ENCODE measurements at regions not wholly inside any gene's neighbourhood (a gene's known extent, or its start where the extent isn't known, plus 50 kb on each side); places are given as distances from the start of the nearest gene placed in this dataset.

DNA sequence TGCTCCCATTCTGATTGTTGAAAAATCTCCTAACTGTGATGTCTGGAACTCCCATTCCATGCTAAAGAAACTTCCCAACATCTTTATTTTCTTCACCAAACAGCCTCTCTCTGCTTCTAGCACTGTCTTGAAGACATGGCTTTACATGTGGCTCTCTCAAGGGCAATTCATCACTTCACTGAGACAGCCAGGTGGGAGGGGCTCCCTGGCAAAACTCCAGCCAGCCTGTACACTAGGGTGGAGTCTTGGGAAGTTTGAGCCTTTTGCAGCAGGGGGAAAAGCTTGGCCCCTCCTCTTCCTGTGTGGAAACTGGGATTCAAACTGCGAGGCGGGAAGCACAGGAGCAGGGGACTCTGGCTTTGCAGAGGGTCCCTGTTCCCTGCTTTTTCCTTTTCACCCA, 130.5 kb upstream of the TTC29 start:
- peaks cover 34% of the 10 kb centered on the region for H3K27me3 Mint-ChIP-seq
- H3K9me3 Mint-ChIP-seq: peaks cover 11% of the 10 kb centered on the region
- H3K4me1 Mint-ChIP-seq: no peaks in the 10 kb centered on the region
- no peak overlapping the region for H3K27ac Mint-ChIP-seq
- H3K36me3 Mint-ChIP-seq: no peaks in the 10 kb centered on the region
- no peak for ATAC-seq
- no peak overlapping the region for H3K4me3 Mint-ChIP-seq

DNA sequence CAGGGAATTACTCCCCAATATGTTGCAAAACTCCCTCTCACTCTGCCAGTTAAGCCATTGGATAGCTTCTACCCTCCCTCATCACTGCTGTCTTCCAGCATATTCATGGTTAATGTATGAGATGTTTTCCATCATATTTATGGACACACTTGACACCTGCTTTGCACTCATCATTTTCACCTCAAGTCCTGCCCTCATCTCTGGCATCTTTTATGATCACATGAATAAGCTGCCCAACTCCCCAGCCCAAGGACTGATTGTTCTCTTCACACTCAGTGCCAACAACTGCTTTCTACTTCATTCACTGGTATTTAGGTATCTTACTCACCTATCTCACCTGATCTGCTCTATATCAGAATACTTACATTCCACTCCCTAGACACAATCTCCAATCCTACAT, 131.1 kb upstream of the TTC29 start:
- Mint-ChIP-seq H3K36me3 (no peaks in the 10 kb centered on the region), H3K9me3 (peaks cover 11% of the 10 kb centered on the region)

DNA sequence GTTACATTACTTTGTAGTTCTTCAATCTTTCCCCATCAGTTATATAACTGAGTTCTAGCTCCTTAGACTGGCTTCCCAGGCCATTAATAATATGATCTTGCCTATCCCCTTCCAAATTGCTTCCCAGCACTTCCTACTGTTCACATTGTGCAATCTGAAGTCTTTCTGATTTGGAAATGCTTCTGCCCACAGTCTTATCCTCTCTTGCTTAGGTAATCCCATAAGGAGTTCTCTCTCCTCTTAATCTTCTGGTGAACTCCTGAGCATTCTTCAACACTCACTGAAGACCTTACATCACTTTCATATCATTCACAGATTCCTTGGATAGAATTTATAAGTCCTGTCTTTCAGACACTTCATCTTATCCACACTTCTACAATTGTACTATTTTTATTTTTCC, 132.7 kb upstream of the TTC29 start:
- Mint-ChIP-seq H3K4me3 (no peak overlapping the region), H3K36me3 (no peaks in the 10 kb centered on the region), H3K27me3 (peaks cover 32% of the 10 kb centered on the region), H3K4me1 (no peaks in the 10 kb centered on the region), H3K9me3 (peaks cover 1% of the 10 kb centered on the region), H3K27ac (no peak overlapping the region)
- ATAC-seq: no peak

More for the DNA sequence above, 131.1 kb upstream of the TTC29 start:
- Mint-ChIP-seq H3K27ac (no peak overlapping the region), H3K27me3 (peaks cover 32% of the 10 kb centered on the region), H3K4me3 (no peak overlapping the region), H3K4me1 (no peaks in the 10 kb centered on the region)
- ATAC-seq: no peak

DNA sequence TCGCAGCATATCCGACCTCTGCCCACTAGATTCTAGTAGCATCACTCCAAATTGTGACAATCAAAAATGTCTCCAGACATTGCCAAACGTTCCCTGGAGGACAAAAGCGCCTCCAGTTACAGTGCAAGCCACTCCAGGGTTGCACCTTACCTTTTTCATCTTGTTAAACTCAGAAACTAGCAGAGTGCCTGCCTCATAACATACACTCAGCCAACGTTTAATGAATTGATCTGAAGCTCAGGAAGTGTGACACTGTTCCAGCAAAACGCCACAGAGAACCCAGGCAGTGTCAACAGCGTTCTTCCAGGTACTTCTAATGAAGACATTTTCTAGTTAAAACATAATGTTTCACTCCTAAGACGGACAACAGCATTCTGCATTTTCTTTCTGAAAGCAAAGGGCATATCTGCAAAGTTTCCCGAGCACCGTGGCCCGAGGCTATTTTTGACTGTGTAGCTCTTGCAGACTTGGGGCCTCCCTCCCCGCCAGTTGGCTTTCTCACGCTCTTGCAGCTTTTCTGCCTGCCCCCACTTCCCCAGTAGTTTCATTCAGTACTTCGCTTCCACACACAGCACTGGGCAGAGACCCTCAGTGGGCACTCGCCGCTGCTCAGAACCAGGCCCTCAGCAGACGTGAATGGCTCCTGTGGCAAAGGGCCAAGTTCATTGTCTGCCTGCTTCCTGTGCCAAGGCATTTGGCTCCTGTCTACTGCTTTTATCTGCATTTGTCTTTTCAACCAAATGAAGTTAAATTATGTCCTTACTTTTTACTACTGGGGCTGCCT, 133.4 kb upstream of the TTC29 start:
- Mint-ChIP-seq H3K27ac (no peak overlapping the region), H3K9me3 (no peaks in the 10 kb centered on the region), H3K4me1 (no peaks in the 10 kb centered on the region), H3K36me3 (no peaks in the 10 kb centered on the region), H3K27me3 (peaks cover 32% of the 10 kb centered on the region), H3K4me3 (no peak overlapping the region)
- no peak for ATAC-seq

DNA sequence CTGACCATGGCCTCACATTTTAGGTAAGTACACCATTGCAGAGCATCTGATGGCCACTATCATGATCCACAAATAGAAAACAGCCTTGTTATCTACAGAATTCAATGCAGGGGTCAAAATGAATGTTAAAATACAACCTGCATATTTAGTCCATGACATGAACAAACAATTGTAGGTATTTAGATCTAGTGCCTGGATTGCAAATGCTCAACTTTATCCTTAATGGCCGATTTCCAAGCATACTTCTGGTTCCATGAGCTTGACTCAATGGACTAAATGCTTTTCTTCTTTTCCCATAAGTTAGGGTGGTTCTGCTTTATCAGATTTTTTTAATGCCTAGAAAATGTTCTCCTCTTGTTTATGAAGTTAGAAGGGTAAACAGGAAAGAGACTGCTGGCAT, 139.2 kb upstream of the TTC29 start:
- H3K4me3 Mint-ChIP-seq: no peak overlapping the region
- no peaks in the 10 kb centered on the region for H3K36me3 Mint-ChIP-seq
- H3K9me3 Mint-ChIP-seq: no peaks in the 10 kb centered on the region
- H3K27me3 Mint-ChIP-seq: peaks cover 6% of the 10 kb centered on the region
- ATAC-seq: no peak
- H3K27ac Mint-ChIP-seq: no peak overlapping the region
- H3K4me1 Mint-ChIP-seq: no peaks in the 10 kb centered on the region

DNA sequence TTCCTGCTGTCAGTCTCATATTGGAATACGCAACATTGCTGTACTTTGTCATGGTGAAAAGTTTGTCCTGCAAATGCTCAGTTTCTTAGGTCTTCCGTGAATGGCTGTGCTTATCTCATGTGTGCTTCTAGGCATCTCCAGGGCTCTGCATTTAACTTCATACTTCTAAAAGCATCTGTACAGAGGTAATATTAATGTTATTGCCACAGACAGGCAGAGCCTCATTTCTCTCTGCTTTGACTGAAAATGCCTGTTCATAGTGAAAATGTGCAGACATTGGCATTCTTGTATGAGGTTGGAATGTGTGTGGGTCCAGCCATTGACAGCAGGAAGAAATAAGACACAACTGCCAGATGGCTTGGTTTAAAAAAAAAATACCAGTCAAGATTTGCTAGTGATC, 140.1 kb upstream of the TTC29 start:
- Mint-ChIP-seq H3K9me3 (no peaks in the 10 kb centered on the region), H3K4me1 (no peaks in the 10 kb centered on the region), H3K27ac (no peak overlapping the region), H3K36me3 (no peaks in the 10 kb centered on the region), H3K27me3 (no peaks in the 10 kb centered on the region), H3K4me3 (no peak overlapping the region)
- ATAC-seq: no peak

DNA sequence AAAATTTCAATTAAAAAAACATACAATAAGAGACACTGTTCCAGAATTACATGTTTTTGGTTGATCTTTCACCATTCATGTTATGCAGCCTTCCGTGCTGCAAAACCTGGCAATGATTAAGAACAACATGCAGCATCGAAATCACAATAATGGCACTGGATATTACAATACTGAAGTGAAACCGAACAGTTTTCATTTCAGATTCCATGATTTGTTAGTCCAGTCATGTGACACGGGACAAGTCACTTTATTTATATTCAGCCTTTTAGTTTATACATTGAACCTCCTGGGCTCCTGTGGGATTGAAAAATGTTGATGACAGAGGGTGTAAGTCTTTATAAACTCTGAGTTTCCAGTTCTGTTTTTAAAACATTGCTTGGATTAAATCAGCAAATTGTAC, 142.5 kb upstream of the TTC29 start:
- Mint-ChIP-seq H3K27me3 (no peaks in the 10 kb centered on the region), H3K4me1 (no peaks in the 10 kb centered on the region), H3K36me3 (no peaks in the 10 kb centered on the region), H3K27ac (no peak overlapping the region), H3K4me3 (no peak overlapping the region), H3K9me3 (no peaks in the 10 kb centered on the region)
- ATAC-seq: no peak

DNA sequence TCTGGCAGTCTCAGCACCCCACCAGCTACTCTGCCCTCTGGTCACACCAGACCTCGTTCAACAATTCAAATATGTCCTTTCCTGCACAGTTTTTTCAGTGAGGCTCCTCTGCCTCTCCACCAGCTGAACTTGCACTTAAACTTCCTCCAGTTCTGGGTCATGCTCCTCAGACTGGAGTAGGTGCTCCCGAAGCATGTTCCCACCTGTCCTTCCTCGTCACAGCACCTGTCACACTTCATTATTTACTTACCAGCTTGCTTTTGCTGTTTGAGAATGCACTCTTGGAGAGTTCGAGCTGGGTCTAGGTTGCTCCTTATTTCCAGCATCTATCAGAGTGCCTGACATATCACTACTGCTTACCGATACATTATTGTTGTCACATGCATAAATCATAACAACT, 144.8 kb upstream of the TTC29 start:
- no peak for ATAC-seq
- H3K9me3 Mint-ChIP-seq: no peaks in the 10 kb centered on the region
- H3K4me3 Mint-ChIP-seq: no peak overlapping the region
- no peak overlapping the region for H3K27ac Mint-ChIP-seq
- no peaks in the 10 kb centered on the region for H3K4me1 Mint-ChIP-seq
- H3K27me3 Mint-ChIP-seq: no peaks in the 10 kb centered on the region
- no peaks in the 10 kb centered on the region for H3K36me3 Mint-ChIP-seq

DNA sequence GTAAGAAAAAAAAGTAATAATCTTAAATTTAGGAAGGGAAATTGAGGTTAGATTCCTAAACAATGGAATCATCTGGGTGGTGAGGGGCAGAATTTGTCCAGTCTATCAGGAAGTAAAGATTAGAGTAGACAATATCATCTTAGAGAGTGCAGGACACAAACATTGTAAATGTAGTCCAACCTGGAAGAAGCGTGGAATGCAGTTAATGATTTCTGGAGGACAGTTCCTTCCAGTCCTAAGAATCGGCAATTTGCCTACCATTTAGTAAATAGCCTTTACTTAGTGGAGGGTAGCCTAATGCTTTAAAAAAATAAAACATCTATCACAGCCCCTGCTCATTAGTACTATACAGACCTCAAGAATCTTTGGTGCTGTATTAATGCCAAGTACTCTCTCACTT, 147.5 kb upstream of the TTC29 start:
- no peak for ATAC-seq
- Mint-ChIP-seq H3K36me3 (no peaks in the 10 kb centered on the region), H3K4me3 (no peak overlapping the region), H3K27ac (no peak overlapping the region), H3K27me3 (peaks cover 7% of the 10 kb centered on the region), H3K9me3 (no peaks in the 10 kb centered on the region), H3K4me1 (no peaks in the 10 kb centered on the region)

DNA sequence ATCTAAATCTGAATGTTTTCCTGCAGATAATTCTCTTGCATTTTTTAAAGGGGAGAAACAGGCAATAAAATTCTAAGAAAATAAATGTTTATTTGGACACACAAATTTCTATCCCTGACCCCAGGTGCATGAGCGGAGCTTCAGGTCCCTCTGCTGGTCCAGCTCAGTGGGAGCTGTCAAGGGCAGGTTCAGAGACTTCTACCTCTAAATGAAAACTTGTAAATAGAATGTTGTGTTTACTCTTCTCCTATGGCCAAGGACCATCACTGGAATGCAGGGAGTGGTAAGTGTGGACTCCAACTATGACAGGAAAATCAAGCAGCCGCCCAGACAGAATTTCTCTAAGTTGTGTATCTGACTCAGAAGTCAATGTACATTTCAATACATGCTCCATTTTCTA, 148.6 kb upstream of the TTC29 start:
- Mint-ChIP-seq H3K4me3 (no peak overlapping the region), H3K9me3 (no peaks in the 10 kb centered on the region), H3K4me1 (no peaks in the 10 kb centered on the region), H3K27me3 (peaks cover 9% of the 10 kb centered on the region), H3K27ac (no peak overlapping the region), H3K36me3 (no peaks in the 10 kb centered on the region)
- ATAC-seq: no peak

DNA sequence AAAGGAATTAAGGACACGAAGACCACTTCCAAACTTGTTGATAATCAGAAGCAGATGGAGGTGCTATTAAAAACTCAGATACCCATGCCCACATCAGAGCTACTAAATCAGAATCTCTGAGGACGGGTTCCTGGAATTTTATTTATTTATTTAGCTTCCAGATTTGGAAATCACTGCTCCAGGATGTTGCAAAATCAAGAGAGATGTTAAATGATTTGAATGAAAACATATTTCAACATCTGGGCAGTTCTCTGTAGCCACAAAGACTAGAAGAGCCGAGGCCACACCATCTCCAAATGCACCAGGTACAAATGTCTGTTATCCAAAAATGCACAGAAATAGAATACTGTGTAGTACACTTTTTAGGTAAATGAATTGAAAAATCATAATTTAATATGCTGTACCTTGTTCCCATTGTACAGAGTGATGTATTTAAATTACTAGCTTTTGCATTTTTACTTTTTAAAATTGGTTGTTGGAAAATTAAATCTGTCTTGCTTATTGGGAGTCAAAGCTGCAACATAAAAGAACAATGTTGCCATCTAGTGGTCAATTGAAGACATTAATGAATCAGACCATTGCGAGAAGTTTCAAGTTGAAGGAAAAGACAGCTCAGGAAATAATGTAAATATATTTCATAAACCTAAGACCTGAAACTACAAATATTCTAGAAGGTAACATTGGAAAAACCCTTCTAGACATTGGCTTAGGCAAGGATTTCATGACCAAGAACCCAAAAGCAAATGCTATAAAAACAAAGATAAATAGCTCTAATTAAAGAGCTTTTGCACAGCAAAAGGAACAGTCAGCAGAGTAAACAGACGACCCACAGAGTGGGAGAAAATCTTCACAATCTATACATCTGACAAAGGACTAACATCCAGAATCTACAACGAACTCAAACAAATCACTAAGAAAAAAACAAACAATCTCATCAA, 151.3 kb upstream of the TTC29 start:
- Mint-ChIP-seq H3K27me3 (peaks cover 33% of the 10 kb centered on the region), H3K4me3 (no peak overlapping the region), H3K4me1 (no peaks in the 10 kb centered on the region), H3K27ac (no peak overlapping the region), H3K36me3 (no peaks in the 10 kb centered on the region), H3K9me3 (no peaks in the 10 kb centered on the region)
- ATAC-seq: no peak

DNA sequence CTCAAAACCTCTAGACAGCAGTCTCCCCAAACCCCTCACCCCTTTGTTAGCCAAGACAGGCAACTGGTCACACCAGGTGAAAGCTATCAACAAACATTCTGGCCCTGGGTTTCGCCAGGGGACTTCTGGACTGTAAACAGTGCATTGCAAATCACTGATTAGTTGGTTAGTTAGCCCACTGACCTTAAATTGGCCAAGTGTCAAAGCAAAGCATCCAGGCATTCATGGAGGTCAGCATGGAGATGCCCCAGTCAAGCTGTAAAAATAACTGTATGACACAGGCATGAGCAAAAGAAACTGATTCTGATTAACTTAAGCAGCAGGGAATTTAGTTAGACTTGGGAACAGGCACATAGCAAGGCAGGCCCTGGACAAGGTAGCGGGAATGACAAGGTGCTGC, 156.0 kb upstream of the TTC29 start:
- ATAC-seq: no peak
- H3K4me3 Mint-ChIP-seq: no peak overlapping the region
- H3K36me3 Mint-ChIP-seq: no peaks in the 10 kb centered on the region
- no peak overlapping the region for H3K27ac Mint-ChIP-seq
- H3K4me1 Mint-ChIP-seq: no peaks in the 10 kb centered on the region
- peaks cover 52% of the 10 kb centered on the region for H3K27me3 Mint-ChIP-seq
- no peaks in the 10 kb centered on the region for H3K9me3 Mint-ChIP-seq

DNA sequence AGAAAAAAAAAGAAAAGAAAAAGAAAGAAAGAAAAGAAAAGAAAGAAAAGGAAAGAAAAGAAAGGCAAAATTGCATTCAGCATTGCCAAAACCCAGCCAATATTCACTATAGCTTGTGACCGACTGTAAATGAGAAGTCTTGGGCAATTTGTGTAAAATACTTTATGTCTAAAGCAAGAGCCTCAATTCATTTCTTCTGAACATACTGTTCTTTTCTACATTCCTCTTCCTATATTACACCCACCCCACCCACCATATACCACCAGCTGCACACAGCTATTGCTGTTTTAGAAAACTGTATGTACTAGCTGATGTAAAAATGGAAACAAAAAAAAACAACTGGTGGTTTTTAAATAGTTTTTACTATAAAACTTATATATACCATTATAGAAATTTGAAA, 156.9 kb upstream of the TTC29 start:
- no peak overlapping the region for H3K4me3 Mint-ChIP-seq
- no peak overlapping the region for H3K27ac Mint-ChIP-seq
- no peaks in the 10 kb centered on the region for H3K36me3 Mint-ChIP-seq
- ATAC-seq: no peak
- H3K9me3 Mint-ChIP-seq: no peaks in the 10 kb centered on the region
- H3K27me3 Mint-ChIP-seq: peaks cover 45% of the 10 kb centered on the region
- no peaks in the 10 kb centered on the region for H3K4me1 Mint-ChIP-seq

DNA sequence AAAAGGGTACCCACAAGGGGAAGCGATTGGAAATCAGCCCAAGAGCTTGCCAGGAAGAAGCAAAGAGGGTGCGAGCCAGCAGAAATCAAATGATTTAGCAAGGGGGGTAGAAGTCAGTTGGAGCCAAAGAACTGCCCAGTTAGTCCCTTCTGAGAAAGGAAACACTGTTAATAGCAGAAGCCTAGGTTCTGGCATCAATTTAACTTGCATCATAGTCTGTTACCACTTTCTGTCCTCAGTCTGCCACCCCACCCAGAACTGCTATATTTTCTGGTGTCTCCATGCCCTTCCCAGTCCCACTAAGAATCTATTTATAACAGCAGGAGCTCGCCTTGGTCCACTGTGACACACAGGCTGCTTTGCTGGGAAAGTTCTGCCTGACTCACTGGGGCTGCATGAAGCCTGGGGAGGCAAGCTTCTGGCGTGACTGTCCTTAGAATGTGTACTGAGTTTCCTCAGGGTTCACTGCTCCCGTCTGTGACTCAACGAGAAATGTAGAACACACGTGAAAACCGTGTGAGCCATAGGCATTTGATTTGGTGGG, 157.8 kb upstream of the TTC29 start:
- ATAC-seq: no peak
- peaks cover 45% of the 10 kb centered on the region for H3K27me3 Mint-ChIP-seq
- H3K4me1 Mint-ChIP-seq: no peaks in the 10 kb centered on the region
- H3K27ac Mint-ChIP-seq: no peak overlapping the region
- H3K9me3 Mint-ChIP-seq: no peaks in the 10 kb centered on the region
- H3K36me3 Mint-ChIP-seq: no peaks in the 10 kb centered on the region
- no peak overlapping the region for H3K4me3 Mint-ChIP-seq

DNA sequence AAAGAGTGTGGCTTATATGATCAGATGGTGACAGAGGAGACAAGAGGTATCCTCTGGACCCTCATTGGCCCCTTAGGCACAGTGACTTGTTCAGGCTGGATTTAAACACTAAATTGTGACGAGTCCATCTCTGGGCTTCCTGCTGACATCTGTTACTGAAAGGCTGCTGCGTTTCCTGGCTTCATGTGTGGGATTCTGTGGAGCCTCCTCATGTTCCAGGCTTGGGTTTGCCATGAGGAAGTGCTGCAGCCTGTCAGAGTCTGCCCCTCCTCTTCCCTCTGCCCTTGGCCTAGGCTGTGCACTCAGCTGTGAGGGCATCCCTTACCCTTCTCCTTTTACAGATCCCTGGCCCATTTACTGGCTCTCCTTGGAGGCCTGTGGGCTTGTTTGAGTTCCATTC, 159.1 kb upstream of the TTC29 start:
- no peak overlapping the region for H3K4me3 Mint-ChIP-seq
- no peaks in the 10 kb centered on the region for H3K36me3 Mint-ChIP-seq
- no peak overlapping the region for H3K27ac Mint-ChIP-seq
- H3K4me1 Mint-ChIP-seq: no peaks in the 10 kb centered on the region
- H3K9me3 Mint-ChIP-seq: no peaks in the 10 kb centered on the region
- peaks cover 38% of the 10 kb centered on the region for H3K27me3 Mint-ChIP-seq
- no peak for ATAC-seq

DNA sequence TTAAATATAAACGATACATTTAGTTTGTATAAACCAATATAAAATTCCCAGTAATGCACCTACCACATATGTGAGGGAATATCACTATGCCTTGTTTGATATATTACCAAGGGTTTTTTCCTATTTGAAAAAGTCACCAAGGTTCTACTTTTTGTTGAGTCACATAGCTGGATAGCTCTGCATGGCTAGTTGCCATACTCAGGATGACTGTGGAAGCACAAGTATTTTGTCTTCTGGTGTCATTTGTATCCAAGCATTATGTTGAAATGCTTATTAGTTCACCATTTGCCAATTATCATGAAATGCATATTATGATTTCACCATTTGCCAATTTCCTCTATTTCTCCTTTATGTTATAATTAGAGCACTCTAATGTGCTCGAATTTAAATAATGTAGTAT, 162.7 kb upstream of the TTC29 start:
- no peaks in the 10 kb centered on the region for H3K36me3 Mint-ChIP-seq
- H3K4me3 Mint-ChIP-seq: no peak overlapping the region
- no peaks in the 10 kb centered on the region for H3K4me1 Mint-ChIP-seq
- no peak overlapping the region for H3K27ac Mint-ChIP-seq
- H3K9me3 Mint-ChIP-seq: no peaks in the 10 kb centered on the region
- ATAC-seq: no peak
- H3K27me3 Mint-ChIP-seq: peaks cover 22% of the 10 kb centered on the region
